ENCODE measurements at regions not wholly inside any gene's neighbourhood (a gene's known extent, or its start where the extent isn't known, plus 50 kb on each side); places are given as distances from the start of the nearest gene placed in this dataset.

GRCh38 chr6:144416244-144416643 lies 131.1 kb downstream of the UTRN start (continued):
- no peak for TF ChIP-seq EZH2 (IDR thresholded peaks at IDR 0.05; ENCODE audit: low read depth, low read length, severe bottlenecking)

All from H1 (cell line).